DOHH2 (cell line): ENCODE measurements at regions not wholly inside any gene's neighbourhood (a gene's known extent, or its start where the extent isn't known, plus 50 kb on each side); places are given as distances from the start of the nearest gene placed in this dataset.
"Not testable (repeated sequence)": the region's sequence is repeated elsewhere in the genome, so short reads cannot be mapped to it uniquely, and the experiment has no call there.

ENCODE experiments used
- H3F3A ChIP-seq: fragments of 200-600 bp; sonication (generic), shearing (Covaris generic); 2 replicates; pipeline ENCODE4 v1.6.0; 2016; ENCODE audit warnings: antibody characterized with exemption, mild to moderate bottlenecking; ENCODE audit not compliant: control insufficient read depth, insufficient read depth
- H3K27ac ChIP-seq: fragments of 200-600 bp; sonication (generic); 2 replicates; pipeline ENCODE4 v1.5.1; 2014; ENCODE audit warnings: low read depth, mild to moderate bottlenecking, low read length, moderate library complexity
- H3K27me3 ChIP-seq: fragments of 200-600 bp; sonication (generic); 2 replicates; pipeline ENCODE4 v1.6.1; 2014; ENCODE audit warnings: mild to moderate bottlenecking, low read length, mixed read lengths; ENCODE audit not compliant: control insufficient read depth
- H3K36me3 ChIP-seq: fragments of 200-600 bp; sonication (generic); 2 replicates; pipeline ENCODE4 v1.6.1; 2014; ENCODE audit warnings: mild to moderate bottlenecking, low read length, moderate library complexity, mixed read lengths; ENCODE audit not compliant: control insufficient read depth
- H3K4me1 ChIP-seq: fragments of 200-600 bp; sonication (generic); 2 replicates; pipeline ENCODE4 v1.6.1; 2014; ENCODE audit warnings: mild to moderate bottlenecking, low read length, mixed read lengths; ENCODE audit not compliant: control insufficient read depth
- H3K4me2 ChIP-seq: fragments of 200-600 bp; sonication (generic); 2 replicates; pipeline ENCODE4 v1.6.0; 2014; ENCODE audit warnings: mild to moderate bottlenecking, low read length, moderate library complexity
- H3K4me3 ChIP-seq: fragments of 200-600 bp; sonication (generic); 2 replicates; pipeline ENCODE4 v1.5.1; 2014; ENCODE audit warnings: mild to moderate bottlenecking, low read length, mixed read lengths
- H3K79me2 ChIP-seq: fragments of 200-600 bp; sonication (generic); 2 replicates; pipeline ENCODE4 v1.6.1; 2014; ENCODE audit warnings: mild to moderate bottlenecking, low read length, mixed read lengths; ENCODE audit not compliant: control insufficient read depth
- H3K9me2 ChIP-seq: fragments of 200-600 bp; sonication (generic); replicated peaks from 2 replicates; pipeline ENCODE4 v1.6.1; 2014; ENCODE audit warnings: mild to moderate bottlenecking, low read length, mixed read lengths; ENCODE audit not compliant: control insufficient read depth
- H3K9me3 ChIP-seq: fragments of 200-600 bp; sonication (generic); 2 replicates; pipeline ENCODE4 v1.6.1; 2014; ENCODE audit warnings: antibody characterized with exemption, low read length, mixed read lengths; ENCODE audit not compliant: control insufficient read depth, insufficient read depth
- H4K20me1 ChIP-seq: fragments of 200-600 bp; sonication (generic); 2 replicates; pipeline ENCODE4 v1.6.0; 2014; ENCODE audit warnings: low read depth, mild to moderate bottlenecking, antibody characterized with exemption, low read length, moderate library complexity; ENCODE audit not compliant: control insufficient read depth, insufficient read depth
- CTCF ChIP-seq: fragments of 200-600 bp; sonication (generic); IDR thresholded peaks from one replicate; pipeline ENCODE4 v1.5.1; 2014; ENCODE audit warnings: antibody characterized with exemption, mild to moderate bottlenecking, low read depth, low read length; ENCODE audit not compliant: poor library complexity, severe bottlenecking
- EZH2phosphoT487 ChIP-seq: fragments of 200-600 bp; sonication (generic); IDR thresholded peaks from 2 replicates; pipeline ENCODE4 v1.6.1; 2017; ENCODE audit warnings: borderline replicate concordance, mild to moderate bottlenecking, antibody characterized with exemption, low read length, moderate library complexity, mixed read lengths

- no peak overlapping the region for H3K4me2 ChIP-seq
- H3K4me1 ChIP-seq, result no peaks in the 10 kb centered on the region
- no peak overlapping the region for H3K27ac ChIP-seq
- H3K9me3 ChIP-seq, result no peaks in the 10 kb centered on the region; the same call in 1 of the 2 replicates
- H3F3A ChIP-seq, result no peaks in the 10 kb centered on the region
- H3K27me3 ChIP-seq, result no peaks in the 10 kb centered on the region
- H4K20me1 ChIP-seq, result no peaks in the 10 kb centered on the region
- no peak for TF ChIP-seq EZH2phosphoT487
- no peak for TF ChIP-seq CTCF
- H3K79me2 ChIP-seq, result no peaks in the 10 kb centered on the region
- H3K9me2 ChIP-seq, result no peaks in the 10 kb centered on the region
- H3K36me3 ChIP-seq, result no peaks in the 10 kb centered on the region
- no peak overlapping the region for H3K4me3 ChIP-seq
These were observed 222.5 kb upstream of the TOM1L1 start for GRCh38 chr17:54678158-54678557.

- H3K27me3 ChIP-seq, result no peaks in the 10 kb centered on the region
- no peak for TF ChIP-seq CTCF
- no peaks in the 10 kb centered on the region for H3K79me2 ChIP-seq
- H3K9me3 ChIP-seq, result no peaks in the 10 kb centered on the region
- H3K4me2 ChIP-seq, result no peak overlapping the region
- H3K4me3 ChIP-seq, result no peak overlapping the region
- H4K20me1 ChIP-seq, result no peaks in the 10 kb centered on the region
- H3K4me1 ChIP-seq, result no peaks in the 10 kb centered on the region
- H3K36me3 ChIP-seq, result no peaks in the 10 kb centered on the region
- no peaks in the 10 kb centered on the region for H3F3A ChIP-seq
- H3K9me2 ChIP-seq, result no peaks in the 10 kb centered on the region
- no peak overlapping the region for H3K27ac ChIP-seq
These were observed 220.2 kb upstream of the TOM1L1 start for GRCh38 chr17:54680410-54680809.

- Histone ChIP-seq H3F3A (no peaks in the 10 kb centered on the region), H3K9me2 (no peaks in the 10 kb centered on the region)
These were observed 206.3 kb upstream of the TOM1L1 start for GRCh38 chr17:54694287-54694887.

GRCh38 chr17:54712798-54713197 is 187.9 kb upstream of the TOM1L1 start:
- H3K9me2 ChIP-seq, H3K79me2 ChIP-seq, H3K27ac ChIP-seq: not testable (repeated sequence)

More at GRCh38 chr17:54694287-54694887, 206.3 kb upstream of the TOM1L1 start:
- H3K4me3 ChIP-seq, result no peak overlapping the region
- H3K4me1 ChIP-seq, result no peaks in the 10 kb centered on the region
- H3K27ac ChIP-seq, result no peak overlapping the region
- H3K27me3 ChIP-seq, result no peaks in the 10 kb centered on the region
- H3K36me3 ChIP-seq, result no peaks in the 10 kb centered on the region
- no peak for TF ChIP-seq CTCF
- TF ChIP-seq EZH2phosphoT487, result no peak
- no peaks in the 10 kb centered on the region for H3K79me2 ChIP-seq
- H4K20me1 ChIP-seq, result no peaks in the 10 kb centered on the region
- H3K4me2 ChIP-seq, result no peak overlapping the region
- H3K9me3 ChIP-seq, result no peaks in the 10 kb centered on the region; the same call in 1 of the 2 replicates

More at GRCh38 chr17:54712798-54713197, 187.9 kb upstream of the TOM1L1 start:
- H3K4me1 ChIP-seq, H3K27me3 ChIP-seq, H3K36me3 ChIP-seq, H3K4me2 ChIP-seq, H3K4me3 ChIP-seq, H4K20me1 ChIP-seq, H3F3A ChIP-seq, H3K9me3 ChIP-seq: not testable (repeated sequence)
